Iris pigment epithelial cell (primary cell): ENCODE measurements at regions not wholly inside any gene's neighbourhood (a gene's known extent, or its start where the extent isn't known, plus 50 kb on each side); places are given as distances from the start of the nearest gene placed in this dataset.
"Not testable (repeated sequence)": the region's sequence is repeated elsewhere in the genome, so short reads cannot be mapped to it uniquely, and the experiment has no call there.

ENCODE experiments used
- DNase-seq: peaks from one replicate; pipeline ENCODE4 v3.0.0-alpha.2; 2011; ENCODE audit warnings: low read depth

DNA sequence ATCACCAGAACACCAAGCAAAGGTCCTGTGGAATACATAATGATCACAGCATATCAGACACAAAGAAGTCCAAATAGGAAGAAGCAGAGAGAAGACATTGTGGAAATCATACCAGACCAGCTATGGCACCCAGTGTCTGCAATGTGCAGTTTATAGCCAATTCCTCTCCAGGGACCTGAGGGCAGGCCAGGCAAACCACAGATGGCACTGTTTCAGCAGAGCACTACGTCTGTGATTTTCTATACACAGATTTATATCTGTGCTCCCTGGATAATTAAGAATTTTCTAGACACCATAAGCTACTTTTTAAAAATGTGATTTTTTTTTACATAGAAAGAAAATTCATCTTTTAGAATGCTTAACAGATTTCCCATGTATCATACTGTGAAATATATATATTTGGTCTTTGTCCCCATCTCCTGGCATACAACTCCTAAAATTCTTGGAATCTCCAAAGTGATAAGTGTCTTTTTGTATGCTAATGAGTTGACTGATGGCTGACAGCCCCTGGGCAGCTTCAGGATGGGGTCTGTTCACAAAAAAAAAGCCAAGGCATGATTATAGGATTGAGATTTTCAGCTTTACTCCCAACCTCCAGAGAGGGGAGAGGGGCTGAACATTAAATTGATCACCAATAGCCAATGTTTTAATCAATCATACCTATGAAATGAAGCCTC is 498.1 kb downstream of the SIPA1L2 start:
- no peak for DNase-seq

DNA sequence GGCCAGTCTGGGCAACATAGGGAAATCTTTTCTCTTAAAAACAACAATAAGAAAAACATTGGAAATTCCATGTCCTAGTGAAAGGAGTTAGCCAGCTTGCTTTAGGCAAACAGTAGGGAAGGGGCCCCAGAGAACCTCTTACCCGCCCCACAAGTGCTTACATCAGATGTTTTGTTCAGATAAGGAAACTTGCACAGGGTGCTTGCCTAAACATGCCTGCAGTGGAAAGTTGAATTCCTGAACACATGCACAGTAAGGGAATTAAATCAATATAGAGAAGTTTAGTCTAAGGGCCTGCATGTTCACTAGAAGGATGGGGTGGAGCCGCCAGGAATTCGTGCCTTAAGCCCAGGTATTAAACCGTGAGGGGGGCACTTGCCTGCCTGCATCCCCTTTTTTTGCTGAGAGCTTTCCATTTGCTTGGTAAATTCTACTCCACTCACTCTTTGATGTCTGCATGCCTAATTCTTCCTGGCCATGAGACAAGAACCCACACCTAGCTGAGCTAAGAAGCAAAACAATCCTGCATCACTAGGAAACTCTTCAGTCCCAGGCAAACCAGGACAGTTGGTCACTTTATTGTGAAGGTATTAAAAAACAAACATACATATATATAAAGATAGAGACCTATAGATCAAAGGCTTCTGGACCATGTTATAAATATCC is 499.0 kb downstream of the SIPA1L2 start:
- DNase-seq, result no peak

DNA sequence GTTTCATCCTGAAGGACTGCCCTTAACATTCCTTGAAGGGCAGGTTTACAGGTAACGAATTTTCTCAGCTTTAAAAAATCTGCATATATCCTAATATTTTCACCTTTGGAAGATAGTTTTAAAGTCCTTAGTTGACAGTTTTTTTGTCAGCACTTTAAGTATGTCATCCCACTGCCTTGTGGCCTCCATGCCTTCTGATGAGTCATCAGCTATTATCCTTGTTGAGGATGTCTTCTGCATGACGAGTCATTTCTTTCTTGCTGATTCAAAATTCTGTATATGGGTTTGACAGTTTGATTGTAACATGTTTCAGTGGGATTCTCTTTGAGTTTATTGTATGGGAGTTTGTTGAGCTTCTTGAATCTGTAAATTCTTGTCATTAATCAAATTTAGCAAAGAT is 500.6 kb downstream of the DISC1 start:
- DNase-seq, result peak; percentile 89

DNA sequence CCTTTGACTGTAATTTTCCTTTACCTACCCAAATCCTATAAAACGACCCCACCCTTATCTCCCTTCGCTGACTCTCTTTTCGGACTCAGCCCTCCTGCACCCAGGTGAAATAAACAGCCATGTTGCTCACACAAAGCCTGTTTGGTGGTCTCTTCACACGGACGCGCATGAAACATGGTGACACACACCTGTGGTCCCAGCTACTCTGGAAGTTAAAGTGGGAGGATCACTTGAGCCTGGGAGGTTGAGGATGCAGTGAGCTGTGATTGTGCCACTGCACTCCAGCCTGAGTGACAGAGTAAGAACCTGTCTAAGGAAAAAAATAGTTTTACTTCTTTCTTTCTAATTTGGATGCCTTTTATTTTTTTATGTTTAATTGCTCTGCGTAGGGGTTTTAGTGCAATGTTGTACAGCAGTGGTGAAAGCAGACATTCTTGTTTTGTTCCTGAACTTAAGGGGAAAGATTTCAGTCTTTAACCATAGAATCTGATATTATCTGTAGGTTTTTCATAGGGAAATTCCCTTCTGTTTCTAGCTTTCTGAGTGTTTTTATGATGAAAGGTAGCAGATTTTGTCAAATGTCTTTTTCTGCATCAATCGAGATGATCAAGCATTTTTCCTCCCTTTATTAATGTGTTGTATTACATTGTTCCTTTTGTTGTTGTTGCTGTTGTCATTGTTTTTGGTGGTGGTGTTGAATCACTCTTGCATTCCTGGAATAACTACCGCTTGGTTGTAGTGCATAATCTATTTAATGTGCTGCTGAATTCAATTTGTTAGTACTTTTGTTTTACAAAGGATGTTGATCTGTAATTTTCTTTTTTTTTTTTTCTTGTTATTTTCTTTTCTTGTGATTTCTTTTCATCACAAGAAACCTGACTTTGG is 497.4 kb downstream of the DISC1 start:
- DNase-seq, result peak; percentile 25

DNA sequence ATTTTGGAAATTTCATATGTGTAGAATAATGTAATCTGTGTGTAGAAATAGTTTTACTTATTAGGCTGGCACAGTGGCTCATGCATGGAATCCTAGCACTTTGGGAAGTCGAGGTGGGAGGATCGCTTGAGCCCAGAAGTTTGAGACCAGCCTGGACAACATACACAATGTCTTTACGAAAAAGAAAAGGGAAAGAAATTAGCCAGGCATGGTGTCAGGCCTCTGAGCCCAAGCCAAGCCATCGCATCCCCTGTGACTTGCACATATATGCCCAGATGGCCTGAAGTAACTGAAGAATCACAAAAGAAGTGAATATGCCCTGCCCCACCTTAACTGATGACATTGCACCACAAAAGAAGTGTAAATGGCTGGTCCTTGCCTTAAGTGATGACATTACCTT is 491.3 kb downstream of the DISC1 start:
- DNase-seq, result not testable (repeated sequence)

DNA sequence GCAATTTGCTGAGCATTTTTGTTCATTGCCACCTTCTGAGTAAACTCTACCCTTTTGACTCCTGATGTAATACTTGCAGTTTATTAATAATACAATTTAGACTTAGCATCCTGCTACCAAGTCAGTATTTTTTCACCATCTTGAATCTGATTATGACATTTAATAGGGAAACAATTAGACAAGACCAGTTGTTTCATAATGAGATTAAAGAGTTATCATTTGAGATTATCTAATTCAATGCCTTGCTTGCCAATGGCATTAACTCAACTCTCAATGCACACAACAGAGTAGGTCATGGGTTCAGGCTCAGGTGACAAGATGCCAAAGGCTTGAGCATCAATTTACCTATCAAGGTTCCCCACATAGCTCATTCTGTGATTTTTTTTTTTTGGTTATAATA is 488.4 kb downstream of the DISC1 start:
- no peak for DNase-seq

DNA sequence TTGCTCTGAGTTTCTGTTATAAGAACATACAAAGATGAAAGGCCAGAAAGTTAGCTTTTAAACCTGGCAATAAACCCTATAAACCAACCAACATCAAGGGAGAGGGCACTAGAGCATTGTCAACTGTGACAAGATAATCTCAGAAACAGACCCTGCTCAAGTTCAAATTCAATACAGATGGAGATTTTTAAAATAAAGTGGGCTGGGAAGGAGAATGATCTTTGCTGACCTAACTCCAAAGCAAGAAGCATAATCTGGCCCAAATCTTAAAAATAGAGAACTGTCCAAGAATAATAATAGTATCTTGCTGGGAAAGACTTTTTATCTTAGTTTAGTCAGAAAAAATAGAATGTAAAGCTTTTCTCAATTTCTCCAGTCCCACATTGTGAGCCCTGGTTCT is 485.5 kb downstream of the DISC1 start:
- no peak for DNase-seq

DNA sequence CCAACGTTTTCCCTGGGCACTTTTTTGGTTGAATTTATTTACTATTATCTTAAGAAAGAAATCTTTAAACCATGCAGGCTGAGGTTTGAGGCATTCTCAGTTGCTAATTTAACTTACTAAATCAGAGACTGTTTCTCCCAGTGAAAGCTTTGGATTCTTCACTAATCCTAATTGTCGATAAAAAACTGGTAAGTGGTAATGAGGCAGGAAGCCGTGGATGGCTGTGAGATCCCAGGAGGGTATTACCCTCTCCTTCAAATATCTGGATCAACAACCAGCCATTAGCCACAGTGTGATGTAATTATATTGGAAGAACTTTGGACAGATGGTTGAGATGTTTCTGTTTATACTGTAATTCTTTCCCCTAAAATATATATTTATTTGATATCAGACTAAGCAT is 485.0 kb downstream of the DISC1 start:
- no peak for DNase-seq

DNA sequence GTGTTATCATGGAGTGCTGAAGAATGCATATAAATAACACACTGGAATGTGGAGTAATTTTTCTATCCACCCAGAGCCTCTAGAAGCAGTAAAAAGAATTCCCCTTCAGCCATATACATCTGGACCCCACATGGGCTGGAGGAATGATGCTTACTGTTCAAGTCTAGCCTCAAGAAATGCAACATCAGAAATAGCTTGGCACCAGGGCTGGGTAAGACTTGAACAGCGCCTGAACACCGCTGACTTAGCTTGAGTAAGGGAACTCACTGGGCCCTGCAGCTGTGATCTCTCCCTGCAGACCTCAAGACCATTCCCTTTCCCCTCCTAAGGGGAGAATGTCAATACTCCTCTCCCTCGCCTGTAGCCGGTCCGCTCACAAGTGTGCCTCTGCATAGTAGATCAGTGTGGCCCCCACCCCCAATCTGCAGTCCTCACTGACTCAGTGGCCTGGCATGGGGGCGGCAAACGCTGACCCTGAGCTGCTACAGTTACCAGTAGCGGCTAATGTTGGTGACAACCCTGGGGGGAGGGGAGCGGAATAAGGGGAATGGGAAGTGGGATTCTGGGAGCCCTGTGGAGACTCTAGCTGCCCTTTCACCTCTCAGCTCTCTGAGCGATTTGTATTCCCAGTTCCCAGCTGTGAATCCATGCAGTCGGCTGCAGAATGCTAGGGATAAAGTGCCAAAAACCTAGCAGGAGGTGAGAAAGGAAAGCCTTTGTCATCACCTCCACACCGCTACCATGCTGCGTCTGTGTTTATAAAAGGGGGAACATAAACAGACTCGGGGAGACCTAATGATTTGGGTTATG is 483.9 kb downstream of the DISC1 start:
- DNase-seq, result peak; percentile 32

DNA sequence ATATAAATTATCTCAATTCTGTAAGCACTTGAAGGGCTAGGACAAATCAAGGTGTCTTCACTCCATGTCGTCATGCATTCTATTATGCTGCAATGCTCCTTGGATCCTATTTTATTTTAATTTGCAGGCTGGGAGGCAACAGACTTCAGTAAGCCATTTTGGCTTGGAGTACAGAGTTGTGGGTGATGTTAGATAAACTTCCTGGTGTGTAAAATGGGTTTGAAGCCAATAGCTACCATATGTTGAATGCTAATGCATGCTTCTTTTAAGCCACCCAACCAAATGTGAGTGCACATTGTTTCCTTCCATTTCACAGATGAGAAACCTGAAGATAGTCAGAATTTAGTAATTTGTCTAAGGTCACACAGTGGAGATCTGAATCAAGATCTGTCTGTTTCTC is 482.8 kb downstream of the DISC1 start:
- DNase-seq, result no peak

DNA sequence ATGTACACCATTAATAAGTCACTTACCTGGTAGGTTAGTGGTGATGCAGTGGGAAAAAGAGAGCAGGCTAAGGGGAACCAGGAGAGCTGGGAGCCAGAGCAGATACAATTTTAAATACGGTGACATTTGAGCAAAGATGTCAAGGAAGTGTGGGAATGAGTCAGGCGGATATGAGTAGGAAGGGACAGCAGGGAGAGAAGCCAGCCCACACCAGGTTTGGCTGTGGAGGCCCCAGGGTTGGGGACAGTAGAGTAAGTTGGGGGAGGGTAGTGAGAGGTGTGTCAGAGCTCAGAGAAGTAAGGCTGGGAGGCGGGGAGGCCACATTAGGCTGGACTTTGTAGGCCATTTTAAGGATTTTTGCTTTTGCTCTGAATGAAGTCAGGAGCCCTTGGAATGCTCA is 482.0 kb downstream of the DISC1 start:
- no peak for DNase-seq

DNA sequence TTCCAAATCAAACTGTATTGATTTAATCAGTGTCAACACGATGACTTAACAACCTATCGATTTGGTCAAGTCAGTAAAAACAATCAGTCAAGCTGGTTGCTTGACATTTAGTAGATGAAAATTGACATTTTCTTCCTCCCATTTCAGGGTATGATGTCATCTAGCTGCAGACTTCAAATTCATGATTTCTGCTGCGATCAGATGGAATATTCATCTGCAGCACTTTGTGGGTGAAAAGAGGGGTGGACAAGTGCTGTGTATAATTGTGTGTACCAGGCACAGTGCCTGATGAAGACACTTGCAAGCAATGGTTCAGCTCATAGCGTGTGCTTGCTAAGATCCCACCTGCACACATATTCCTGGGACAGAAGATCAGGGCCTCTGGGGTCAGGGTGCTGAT is 479.8 kb downstream of the DISC1 start:
- DNase-seq, result no peak

DNA sequence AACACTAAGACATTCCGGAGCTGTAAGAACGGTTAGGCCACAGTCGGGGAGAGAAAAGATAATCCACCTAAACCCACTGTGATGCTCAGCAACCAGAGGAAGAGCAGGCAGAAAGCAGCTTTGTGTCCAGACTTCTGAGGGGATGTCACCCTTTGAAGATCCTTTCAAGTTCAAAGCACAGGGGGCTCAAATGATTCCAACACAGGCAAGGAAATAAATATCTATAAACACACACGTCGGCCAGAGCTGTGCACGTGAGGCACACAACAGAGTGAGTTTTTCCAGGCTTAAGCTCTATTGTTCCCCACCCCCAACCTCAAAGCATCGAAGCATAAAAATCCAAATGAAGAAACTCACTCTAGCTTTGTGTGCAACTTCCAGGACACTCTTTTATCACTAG is 479.0 kb downstream of the DISC1 start:
- no peak for DNase-seq

DNA sequence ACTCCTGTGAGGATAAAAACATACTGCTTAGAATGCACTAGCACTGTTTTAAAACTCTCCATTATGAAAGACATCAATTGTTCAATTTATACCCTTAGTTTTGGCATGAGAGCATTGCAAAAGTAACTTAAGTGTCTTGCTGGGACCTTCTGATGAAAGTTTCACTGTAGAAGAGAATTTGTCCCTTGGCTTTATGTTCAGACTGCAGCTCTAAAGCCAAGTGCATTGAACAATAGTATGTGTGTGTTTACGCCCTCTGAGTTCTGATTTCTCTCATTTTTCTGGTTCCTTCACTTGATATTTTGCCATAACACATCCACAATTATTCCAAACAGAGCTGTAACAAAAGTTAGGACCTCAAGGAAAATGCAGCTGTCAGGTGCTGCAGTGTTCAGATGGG is 474.6 kb downstream of the DISC1 start:
- DNase-seq, result no peak

DNA sequence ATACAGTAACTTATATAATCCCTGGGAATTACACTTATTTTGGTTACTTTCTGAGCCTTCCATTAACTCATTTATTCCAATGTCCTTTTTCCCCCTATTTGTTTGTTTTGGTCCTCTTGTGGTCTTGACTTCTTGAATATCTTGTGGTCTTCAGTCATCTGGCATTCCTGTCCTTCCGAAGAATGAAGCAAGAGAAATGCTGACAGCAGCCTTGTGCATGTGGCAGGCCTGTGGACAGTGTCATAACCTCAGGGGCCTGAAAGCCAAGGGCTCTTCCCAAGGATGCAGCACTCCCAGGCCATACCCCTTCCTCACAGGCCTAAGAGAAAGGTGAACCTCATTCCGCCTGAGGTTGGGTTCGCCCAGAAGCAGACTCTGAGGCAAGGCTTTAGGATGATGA is 470.2 kb downstream of the DISC1 start:
- DNase-seq, result no peak
